ENCODE measurements at regions not wholly inside any gene's neighbourhood (a gene's known extent, or its start where the extent isn't known, plus 50 kb on each side); places are given as distances from the start of the nearest gene placed in this dataset.

GRCh38 chr16:80417706-80418271 lies 123.0 kb upstream of the DYNLRB2 start:
- TF ChIP-seq CTCF (IDR thresholded peaks at IDR 0.05) (no peak), POLR2A (IDR thresholded peaks at IDR 0.05) (no peak)

Data from right lobe of liver (tissue), 4 donors.